MCF 10A (cell line): ENCODE measurements at regions not wholly inside any gene's neighbourhood (a gene's known extent, or its start where the extent isn't known, plus 50 kb on each side); places are given as distances from the start of the nearest gene placed in this dataset.

Experiments used
- BruUV-seq: library from RNA; stranded (reverse); fragments of 400-500 nt; replicated peaks from 2 replicates; lab custom pipeline; 2021; lab: Mats Ljungman, UMichigan
- CTCF ChIA-PET: fragments of 300-600 bp; sonication (Branson Sonifier 250); formaldehyde crosslinking; extraction: SDS; loops from one replicate; lab custom pipeline; 2021; ENCODE audit warnings: antibody characterized with exemption, inconsistent platforms; lab: Yijun Ruan, JAX
- POLR2A ChIA-PET: fragments of 300-600, 350-650 bp; sonication (Branson Sonifier 250); formaldehyde crosslinking; extraction: SDS; loops from one replicate; lab custom pipeline; 2020; ENCODE audit warnings: antibody characterized with exemption, inconsistent platforms; lab: Yijun Ruan, JAX
- DNase-seq: peaks from one replicate; pipeline ENCODE4 v3.0.0-alpha.2; 2018; ENCODE audit not compliant: unreplicated experiment
- H3K27ac Mint-ChIP-seq: one replicate; pipeline ENCODE4 v1.8.0; 2022; ENCODE audit warnings: mild to moderate bottlenecking, low read depth, mixed read lengths; ENCODE audit not compliant: unreplicated experiment
- H3K27me3 Mint-ChIP-seq: one replicate; pipeline ENCODE4 v1.8.0; 2022; ENCODE audit warnings: mixed read lengths; ENCODE audit not compliant: insufficient read depth, unreplicated experiment
- H3K36me3 Mint-ChIP-seq: one replicate; pipeline ENCODE4 v1.8.0; 2022; ENCODE audit warnings: mild to moderate bottlenecking, moderate library complexity, mixed read lengths; ENCODE audit not compliant: insufficient read depth, unreplicated experiment
- H3K4me1 Mint-ChIP-seq: one replicate; pipeline ENCODE4 v1.8.0; 2022; ENCODE audit warnings: mixed read lengths; ENCODE audit not compliant: insufficient read depth, unreplicated experiment
- H3K4me3 Mint-ChIP-seq: one replicate; pipeline ENCODE4 v1.8.0; 2022; ENCODE audit warnings: mild to moderate bottlenecking, moderate library complexity, mixed read lengths; ENCODE audit not compliant: unreplicated experiment
- H3K9me3 Mint-ChIP-seq: one replicate; pipeline ENCODE4 v1.8.0; 2022; ENCODE audit warnings: mixed read lengths; ENCODE audit not compliant: unreplicated experiment
- intact Hi-C: fragments of 100-400 bp; cut with micrococcal nuclease; formaldehyde crosslinking; loops from 2 replicates; pipeline ENCODE4 v1.14.1; 2022
- TF ChIP-seq, protein P1 (sequence below): fragments of 200-600 bp; IDR thresholded peaks from one replicate; pipeline ENCODE4 v1.8.0; 2022; ENCODE audit warnings: antibody characterized with exemption, mild to moderate bottlenecking; ENCODE audit not compliant: unreplicated experiment

DNA sequence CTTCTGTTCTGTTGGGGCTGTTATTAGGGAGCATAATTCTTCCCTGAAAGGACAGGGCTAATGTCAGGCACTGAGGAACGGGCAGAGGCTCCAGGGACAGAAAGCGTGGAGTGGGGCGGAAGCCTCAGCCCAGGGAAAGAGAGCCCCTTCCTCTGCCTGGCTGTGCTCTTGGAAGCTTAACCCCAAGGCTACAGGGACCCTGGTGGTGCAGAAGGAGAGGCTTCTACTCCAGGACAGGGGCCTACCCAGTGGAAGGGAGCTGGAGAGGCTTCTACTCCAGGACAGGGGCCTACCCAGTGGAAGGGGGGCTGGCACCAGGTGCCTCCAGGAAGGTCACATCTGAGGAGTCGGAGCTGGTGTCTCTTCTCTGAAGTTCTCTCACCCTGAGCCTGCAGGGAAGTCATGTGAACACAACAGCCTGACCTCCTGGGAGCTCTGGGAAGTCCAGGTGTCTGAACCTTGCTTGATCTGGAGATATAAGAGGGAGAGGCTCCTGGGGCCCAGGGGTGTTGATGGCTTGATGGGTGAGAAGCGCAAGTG is 159.5 kb upstream of the SOX1 start:
- BruUV-seq, result no TSS peak
- Mint-ChIP-seq H3K4me1 (no peaks in the 10 kb centered on the region), H3K4me3 (no peak overlapping the region), H3K27ac (no peak overlapping the region), H3K36me3 (no peaks in the 10 kb centered on the region), H3K9me3 (peaks cover 23% of the 10 kb centered on the region), H3K27me3 (no peaks in the 10 kb centered on the region)
- POLR2A ChIA-PET, result no interaction called here
- CTCF ChIA-PET, result interaction anchor here (0.6 kb wide), 1 partner anchor 313 kb away, joined by 4 read pairs; no protein-coding TSS in a partner anchor
- no peak for DNase-seq
- intact Hi-C loops, result no loop called here
- TF ChIP-seq, protein P1, sequence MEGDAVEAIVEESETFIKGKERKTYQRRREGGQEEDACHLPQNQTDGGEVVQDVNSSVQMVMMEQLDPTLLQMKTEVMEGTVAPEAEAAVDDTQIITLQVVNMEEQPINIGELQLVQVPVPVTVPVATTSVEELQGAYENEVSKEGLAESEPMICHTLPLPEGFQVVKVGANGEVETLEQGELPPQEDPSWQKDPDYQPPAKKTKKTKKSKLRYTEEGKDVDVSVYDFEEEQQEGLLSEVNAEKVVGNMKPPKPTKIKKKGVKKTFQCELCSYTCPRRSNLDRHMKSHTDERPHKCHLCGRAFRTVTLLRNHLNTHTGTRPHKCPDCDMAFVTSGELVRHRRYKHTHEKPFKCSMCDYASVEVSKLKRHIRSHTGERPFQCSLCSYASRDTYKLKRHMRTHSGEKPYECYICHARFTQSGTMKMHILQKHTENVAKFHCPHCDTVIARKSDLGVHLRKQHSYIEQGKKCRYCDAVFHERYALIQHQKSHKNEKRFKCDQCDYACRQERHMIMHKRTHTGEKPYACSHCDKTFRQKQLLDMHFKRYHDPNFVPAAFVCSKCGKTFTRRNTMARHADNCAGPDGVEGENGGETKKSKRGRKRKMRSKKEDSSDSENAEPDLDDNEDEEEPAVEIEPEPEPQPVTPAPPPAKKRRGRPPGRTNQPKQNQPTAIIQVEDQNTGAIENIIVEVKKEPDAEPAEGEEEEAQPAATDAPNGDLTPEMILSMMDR, result no peak

DNA sequence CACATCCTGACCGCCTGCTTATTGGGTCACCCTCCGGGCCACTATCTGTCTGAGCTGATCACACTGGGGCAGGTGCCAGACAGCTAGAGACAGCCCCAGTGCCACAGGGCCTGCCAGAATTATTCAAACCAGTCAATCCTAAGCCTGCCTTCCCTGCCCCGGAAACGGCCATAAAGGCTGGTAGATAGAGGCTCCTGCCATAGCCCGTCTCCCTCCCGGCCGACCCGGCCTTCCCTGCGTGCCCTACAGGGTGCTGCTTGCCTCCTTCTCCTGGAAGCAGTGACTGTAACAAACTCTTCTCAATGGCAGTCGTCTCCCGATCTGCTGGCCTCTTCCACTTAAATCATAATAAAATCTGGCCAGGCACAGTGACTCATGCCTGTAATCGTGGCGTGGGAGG is 158.6 kb upstream of the SOX1 start:
- BruUV-seq, result no TSS peak
- Mint-ChIP-seq H3K4me1 (no peaks in the 10 kb centered on the region), H3K4me3 (no peak overlapping the region), H3K27ac (no peak overlapping the region), H3K27me3 (no peaks in the 10 kb centered on the region), H3K36me3 (no peaks in the 10 kb centered on the region), H3K9me3 (peaks cover 32% of the 10 kb centered on the region)
- POLR2A ChIA-PET, result no interaction called here
- intact Hi-C loops, result no loop called here
- CTCF ChIA-PET, result no interaction called here
- DNase-seq, result no peak
- TF ChIP-seq, protein P1, result no peak

DNA sequence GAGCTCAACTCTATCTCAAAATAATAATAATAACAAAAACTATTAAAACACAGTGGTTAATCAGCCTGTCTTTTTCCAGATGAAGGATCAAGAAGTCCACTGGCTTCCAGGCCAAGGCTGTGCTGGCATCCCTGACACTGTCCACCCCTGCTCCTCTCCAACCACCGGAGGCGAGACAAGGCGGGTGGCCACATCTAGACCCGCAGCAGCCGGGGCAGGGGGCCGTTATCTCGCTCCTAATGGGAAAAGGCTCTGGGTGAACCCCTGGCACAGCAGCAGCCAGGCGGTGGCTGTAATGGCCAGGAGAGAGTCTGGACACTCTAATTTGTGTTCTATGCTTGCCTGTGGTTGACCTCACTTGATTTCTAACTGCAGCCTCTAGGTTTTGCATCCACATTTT is 158.0 kb upstream of the SOX1 start:
- DNase-seq, result no peak
- H3K9me3 Mint-ChIP-seq, result peaks cover 33% of the 10 kb centered on the region
- H3K27ac Mint-ChIP-seq, result no peak overlapping the region
- ChIA-PET CTCF (no interaction called here), POLR2A (no interaction called here)
- BruUV-seq, result no TSS peak
- H3K27me3 Mint-ChIP-seq, result no peaks in the 10 kb centered on the region
- H3K4me3 Mint-ChIP-seq, result no peak overlapping the region
- no peaks in the 10 kb centered on the region for H3K36me3 Mint-ChIP-seq
- intact Hi-C loops, result no loop called here
- no peaks in the 10 kb centered on the region for H3K4me1 Mint-ChIP-seq
- TF ChIP-seq, protein P1, result no peak

DNA sequence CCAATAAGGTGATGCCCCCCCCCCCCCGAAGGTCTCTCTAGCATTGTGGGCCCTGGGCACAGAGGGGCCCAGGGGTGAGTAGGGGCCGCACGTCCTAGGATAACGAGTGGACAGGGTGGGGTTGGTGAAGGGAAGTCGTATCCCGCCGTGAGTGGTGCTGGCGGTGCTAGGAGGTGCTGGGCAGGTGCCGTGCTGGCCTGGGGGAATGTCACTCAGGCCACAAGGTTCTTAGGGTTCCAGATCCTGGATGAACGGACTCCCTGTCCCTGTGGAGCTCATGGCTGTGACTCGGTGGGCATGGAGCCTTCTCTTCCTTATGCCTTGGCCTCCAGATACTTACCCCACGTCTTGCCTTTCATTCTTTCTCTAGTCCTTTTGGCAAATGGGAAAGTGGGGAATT is 157.4 kb upstream of the SOX1 start:
- Mint-ChIP-seq H3K27me3 (no peaks in the 10 kb centered on the region), H3K4me1 (no peaks in the 10 kb centered on the region), H3K4me3 (no peak overlapping the region), H3K36me3 (no peaks in the 10 kb centered on the region), H3K9me3 (peaks cover 32% of the 10 kb centered on the region), H3K27ac (no peak overlapping the region)
- intact Hi-C loops, result no loop called here
- ChIA-PET POLR2A (no interaction called here), CTCF (no interaction called here)
- no TSS peak for BruUV-seq
- no peak for DNase-seq
- TF ChIP-seq, protein P1, result no peak
